ENCODE measurements at regions not wholly inside any gene's neighbourhood (a gene's known extent, or its start where the extent isn't known, plus 50 kb on each side); places are given as distances from the start of the nearest gene placed in this dataset.

DNA sequence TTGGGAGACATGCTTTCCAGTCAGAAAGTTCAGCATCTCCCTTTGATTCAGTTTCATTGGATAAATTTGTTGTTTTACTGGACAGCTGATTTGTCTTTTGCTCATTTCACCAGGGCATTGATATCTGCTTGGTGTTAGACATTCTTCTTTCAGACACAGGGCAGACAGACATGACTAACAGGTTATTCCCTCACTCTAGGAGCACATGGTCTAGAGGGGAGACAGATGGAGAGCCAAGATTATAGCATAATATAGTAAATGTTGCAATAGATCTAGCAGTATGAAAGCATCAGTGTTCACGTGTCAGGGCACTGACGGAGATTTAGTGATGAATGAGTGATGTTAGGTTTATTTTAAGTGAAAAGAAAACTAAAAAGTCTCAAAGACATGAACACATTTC is 187.0 kb upstream of the CYRIA start:
- Mint-ChIP-seq H3K4me3 (no peak overlapping the region), H3K27me3 (ENCODE audit: low read depth) (no peaks in the 10 kb centered on the region), H3K36me3 (ENCODE audit: low read depth) (no peaks in the 10 kb centered on the region), H3K9me3 (no peaks in the 10 kb centered on the region), H3K4me1 (no peaks in the 10 kb centered on the region), H3K27ac (no peak overlapping the region)
- TF ChIP-seq, protein P1, sequence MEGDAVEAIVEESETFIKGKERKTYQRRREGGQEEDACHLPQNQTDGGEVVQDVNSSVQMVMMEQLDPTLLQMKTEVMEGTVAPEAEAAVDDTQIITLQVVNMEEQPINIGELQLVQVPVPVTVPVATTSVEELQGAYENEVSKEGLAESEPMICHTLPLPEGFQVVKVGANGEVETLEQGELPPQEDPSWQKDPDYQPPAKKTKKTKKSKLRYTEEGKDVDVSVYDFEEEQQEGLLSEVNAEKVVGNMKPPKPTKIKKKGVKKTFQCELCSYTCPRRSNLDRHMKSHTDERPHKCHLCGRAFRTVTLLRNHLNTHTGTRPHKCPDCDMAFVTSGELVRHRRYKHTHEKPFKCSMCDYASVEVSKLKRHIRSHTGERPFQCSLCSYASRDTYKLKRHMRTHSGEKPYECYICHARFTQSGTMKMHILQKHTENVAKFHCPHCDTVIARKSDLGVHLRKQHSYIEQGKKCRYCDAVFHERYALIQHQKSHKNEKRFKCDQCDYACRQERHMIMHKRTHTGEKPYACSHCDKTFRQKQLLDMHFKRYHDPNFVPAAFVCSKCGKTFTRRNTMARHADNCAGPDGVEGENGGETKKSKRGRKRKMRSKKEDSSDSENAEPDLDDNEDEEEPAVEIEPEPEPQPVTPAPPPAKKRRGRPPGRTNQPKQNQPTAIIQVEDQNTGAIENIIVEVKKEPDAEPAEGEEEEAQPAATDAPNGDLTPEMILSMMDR (IDR thresholded peaks at IDR 0.05; ENCODE audit: unreplicated experiment in 3 of 3), result no peak

DNA sequence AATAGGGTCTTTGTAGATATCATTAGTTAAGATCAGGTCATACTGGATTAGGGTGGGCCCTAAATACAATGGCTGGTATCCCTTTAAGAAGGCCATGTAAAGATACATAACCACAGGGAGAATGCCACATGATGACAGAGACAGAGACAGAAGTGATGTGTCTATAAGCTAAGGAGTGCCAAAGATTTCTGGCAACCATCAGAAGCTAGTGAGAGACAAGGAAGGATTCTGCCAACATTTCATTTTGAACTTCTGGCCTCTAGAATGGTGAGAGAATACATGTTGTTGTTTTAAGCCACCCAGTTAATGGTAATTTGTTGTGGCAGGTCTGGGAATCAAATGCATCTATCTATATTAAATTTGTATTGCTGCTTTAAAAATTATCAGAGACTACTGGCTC is 185.5 kb upstream of the CYRIA start:
- H3K36me3 Mint-ChIP-seq (ENCODE audit: low read depth), result no peaks in the 10 kb centered on the region
- no peaks in the 10 kb centered on the region for H3K9me3 Mint-ChIP-seq
- H3K4me1 Mint-ChIP-seq, result no peaks in the 10 kb centered on the region
- H3K4me3 Mint-ChIP-seq, result no peak overlapping the region
- peaks cover 2% of the 10 kb centered on the region for H3K27me3 Mint-ChIP-seq (ENCODE audit: low read depth)
- H3K27ac Mint-ChIP-seq, result no peak overlapping the region
- TF ChIP-seq, protein P1 (IDR thresholded peaks at IDR 0.05; ENCODE audit: unreplicated experiment in 3 of 3), result no peak

DNA sequence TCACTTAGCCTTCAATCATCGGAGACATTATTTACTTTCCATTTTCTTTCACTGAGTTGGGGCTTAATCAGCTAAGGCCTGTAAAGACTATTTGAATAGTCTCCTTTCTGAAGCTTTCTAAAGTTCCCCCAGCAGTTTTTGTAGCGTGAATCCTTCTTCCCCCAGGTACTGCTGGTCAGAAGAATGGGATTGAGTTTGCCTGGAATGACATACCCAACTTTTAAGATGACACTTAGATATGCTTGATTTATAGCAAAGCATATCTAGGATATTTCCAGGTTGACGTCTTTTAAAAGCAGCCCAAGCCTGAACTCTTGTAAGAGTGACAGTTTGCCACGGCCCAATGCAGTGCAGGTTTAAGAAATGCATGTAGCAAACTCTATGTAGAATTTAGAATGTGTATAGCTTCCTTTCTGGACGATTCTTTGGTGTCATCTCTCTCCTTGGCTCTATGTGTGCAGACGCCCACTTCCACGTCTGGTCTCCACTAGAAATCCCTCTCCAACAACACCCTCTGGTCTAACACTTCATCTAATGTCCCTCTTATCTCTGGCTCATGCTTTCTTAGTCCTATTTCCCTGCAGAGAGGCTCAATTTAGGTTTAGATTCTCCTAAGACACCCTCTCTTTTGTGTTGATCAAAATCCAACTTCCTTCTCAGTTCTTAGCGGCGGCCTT is 175.0 kb upstream of the CYRIA start:
- Mint-ChIP-seq H3K36me3 (ENCODE audit: low read depth) (no peaks in the 10 kb centered on the region), H3K4me1 (no peaks in the 10 kb centered on the region), H3K9me3 (no peaks in the 10 kb centered on the region), H3K4me3 (no peak overlapping the region), H3K27ac (no peak overlapping the region), H3K27me3 (ENCODE audit: low read depth) (peaks cover 3% of the 10 kb centered on the region)
- TF ChIP-seq, protein P1 (IDR thresholded peaks at IDR 0.05; ENCODE audit: unreplicated experiment in 3 of 3), result no peak

DNA sequence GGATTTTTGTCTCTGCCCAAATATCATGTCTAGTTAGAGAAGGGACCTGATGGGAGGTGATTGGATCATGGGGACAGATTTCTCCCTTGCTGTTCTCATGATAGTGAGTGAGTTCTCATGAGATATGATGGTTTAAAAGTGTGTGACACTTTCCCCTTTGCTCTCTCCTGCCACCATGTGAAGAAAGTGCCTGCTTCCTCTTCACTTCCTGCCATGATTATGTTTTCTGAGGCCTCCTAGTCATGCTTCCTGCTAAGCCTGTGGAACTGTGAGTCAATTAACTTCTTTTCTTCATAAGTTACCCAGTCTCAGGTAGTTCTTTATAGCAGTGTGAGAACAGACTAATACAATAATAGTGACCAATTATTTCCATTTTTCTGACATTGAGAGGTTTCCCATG is 167.3 kb upstream of the CYRIA start:
- TF ChIP-seq, protein P1 (IDR thresholded peaks at IDR 0.05; ENCODE audit: unreplicated experiment in 3 of 3), result no peak
- Mint-ChIP-seq H3K4me1 (no peaks in the 10 kb centered on the region), H3K27me3 (ENCODE audit: low read depth) (peaks cover 3% of the 10 kb centered on the region), H3K4me3 (no peak overlapping the region), H3K36me3 (ENCODE audit: low read depth) (no peaks in the 10 kb centered on the region), H3K27ac (no peak overlapping the region), H3K9me3 (no peaks in the 10 kb centered on the region)

DNA sequence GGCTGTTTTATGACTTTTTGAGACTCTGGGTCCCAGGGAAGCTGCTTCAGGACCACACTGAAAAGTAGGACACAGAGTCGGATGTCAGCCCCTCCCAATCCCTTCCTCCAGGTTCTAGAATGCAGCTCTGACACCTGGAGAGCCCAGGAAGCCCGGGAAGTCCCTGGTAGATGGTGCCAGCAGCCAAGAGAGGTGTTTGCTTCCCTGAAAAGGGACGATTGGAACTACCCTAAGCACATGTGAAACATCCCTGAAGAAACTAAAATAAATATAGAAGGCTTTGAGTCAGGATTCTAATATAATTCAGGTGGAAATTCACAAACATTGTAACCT is 163.2 kb upstream of the CYRIA start:
- Mint-ChIP-seq H3K27me3 (ENCODE audit: low read depth) (no peaks in the 10 kb centered on the region), H3K27ac (no peak overlapping the region), H3K36me3 (ENCODE audit: low read depth) (no peaks in the 10 kb centered on the region), H3K9me3 (peaks cover 6% of the 10 kb centered on the region), H3K4me3 (no peak overlapping the region), H3K4me1 (no peaks in the 10 kb centered on the region)
- TF ChIP-seq, protein P1 (IDR thresholded peaks at IDR 0.05; ENCODE audit: unreplicated experiment in 3 of 3), result no peak

DNA sequence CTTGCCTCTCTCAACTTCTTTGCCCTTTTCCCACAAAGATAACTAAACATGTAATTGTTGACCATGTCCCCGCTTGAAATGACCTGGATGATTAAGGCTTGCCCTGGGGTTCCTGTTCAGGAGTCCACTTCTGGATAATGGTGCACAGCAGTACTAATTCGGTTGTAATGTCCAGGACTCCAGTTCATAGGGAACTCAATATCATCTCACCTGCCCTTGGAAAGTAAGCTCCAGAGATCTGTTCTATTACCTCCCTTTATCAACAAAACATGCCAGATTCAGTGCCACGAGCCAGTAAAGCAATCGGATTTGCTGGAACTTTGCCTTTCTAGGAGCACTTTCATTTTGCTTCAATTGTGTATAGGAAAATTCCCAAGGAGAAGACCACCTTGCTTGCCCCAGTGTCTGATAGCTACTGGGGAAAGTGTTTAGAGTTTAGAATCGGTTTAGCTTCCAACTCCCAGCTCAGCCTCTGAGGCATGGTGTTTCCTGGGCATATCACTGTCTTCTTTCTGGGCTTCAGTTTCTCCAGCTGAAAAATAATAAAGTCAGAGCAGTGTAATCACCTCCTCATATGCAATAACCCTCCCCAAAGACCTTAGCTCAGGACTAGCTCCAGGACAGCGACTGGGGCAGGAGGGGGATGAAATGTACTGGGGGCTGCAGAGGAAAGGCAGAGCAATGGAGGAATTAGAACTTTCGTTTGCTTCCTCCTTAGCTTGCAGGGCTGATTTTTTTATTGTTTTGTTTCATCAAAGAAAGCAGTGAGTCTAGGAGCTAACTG is 162.6 kb upstream of the CYRIA start:
- no peaks in the 10 kb centered on the region for H3K27me3 Mint-ChIP-seq (ENCODE audit: low read depth)
- no peaks in the 10 kb centered on the region for H3K4me1 Mint-ChIP-seq
- H3K36me3 Mint-ChIP-seq (ENCODE audit: low read depth), result no peaks in the 10 kb centered on the region
- TF ChIP-seq, protein P1 (IDR thresholded peaks at IDR 0.05; ENCODE audit: unreplicated experiment in 3 of 3), result no peak
- H3K4me3 Mint-ChIP-seq, result no peak overlapping the region
- H3K9me3 Mint-ChIP-seq, result peaks cover 6% of the 10 kb centered on the region
- no peak overlapping the region for H3K27ac Mint-ChIP-seq
